ENCODE measurements at regions not wholly inside any gene's neighbourhood (a gene's known extent, or its start where the extent isn't known, plus 50 kb on each side); places are given as distances from the start of the nearest gene placed in this dataset.

GRCh38 chr4:82043081-82043808 lies 330.5 kb downstream of the HNRNPD start:
- peaks cover 0 to 67% (median 35%) of the 10 kb centered on the region in 7 donors for H3K27me3 ChIP-seq (replicated peaks in 1 of 7)
- TF ChIP-seq POLR2A (IDR thresholded peaks at IDR 0.05) (no peak), POLR2AphosphoS5 (IDR thresholded peaks at IDR 0.05) (no peak), CTCF (IDR thresholded peaks at IDR 0.05 in 8 of 11, conservative IDR thresholded peaks at IDR 0.05 in 3 of 11) (no peak)
- intact Hi-C loops (cut with DNase I; ENCODE audit: low total_unique reads), result no loop called here
- DNase-seq, result no peak
- H3K4me3 ChIP-seq, result peak overlapping the region in 1 of 8 donors; percentile 70
- no peak overlapping the region for H3K27ac ChIP-seq
- WGBS, 5 donors, result 39 to 45% (median 42%) methylated on average over 12 of the region's 12 CpGs
- H3K4me1 ChIP-seq, result peaks cover 0 to 17% (median 12%) of the 10 kb centered on the region in 6 donors
- no peaks in the 10 kb centered on the region for H3K9me3 ChIP-seq
- no peaks in the 10 kb centered on the region for H3K36me3 ChIP-seq

- 70 to 87% (median 75%) methylated on average over 3 of the region's 3 CpGs for WGBS, 5 donors
- DNase-seq, result no peak
- Histone ChIP-seq H3K27me3 (replicated peaks in 1 of 7) (peaks cover 0 to 63% (median 35%) of the 10 kb centered on the region in 7 donors), H3K36me3 (no peaks in the 10 kb centered on the region), H3K4me3 (no peak overlapping the region), H3K4me1 (peaks cover 0 to 17% (median 12%) of the 10 kb centered on the region in 6 donors), H3K9me3 (no peaks in the 10 kb centered on the region), H3K27ac (no peak overlapping the region)
- no peak for TF ChIP-seq POLR2AphosphoS5 (IDR thresholded peaks at IDR 0.05)
- intact Hi-C loops (cut with DNase I; ENCODE audit: low total_unique reads), result no loop called here
Observed at GRCh38 chr4:82042042-82042441, 331.7 kb downstream of the HNRNPD start.

- Histone ChIP-seq H3K36me3 (no peaks in the 10 kb centered on the region), H3K4me3 (no peak overlapping the region), H3K27ac (no peak overlapping the region), H3K9me3 (no peaks in the 10 kb centered on the region), H3K27me3 (replicated peaks in 1 of 7) (peaks cover 0 to 41% (median 12%) of the 10 kb centered on the region in 7 donors), H3K4me1 (peaks cover 0 to 6% (median 4%) of the 10 kb centered on the region in 6 donors)
- TF ChIP-seq POLR2AphosphoS5 (IDR thresholded peaks at IDR 0.05) (no peak), CTCF (IDR thresholded peaks at IDR 0.05 in 8 of 11, conservative IDR thresholded peaks at IDR 0.05 in 3 of 11) (no peak), POLR2A (IDR thresholded peaks at IDR 0.05) (no peak)
- DNase-seq, result no peak
- intact Hi-C loops (cut with DNase I; ENCODE audit: low total_unique reads), result no loop called here
- 19 to 32% (median 23%) methylated on average over 2 of the region's 2 CpGs for WGBS, 5 donors
Observed at GRCh38 chr4:82038936-82039335, 334.9 kb downstream of the HNRNPD start.

DNA sequence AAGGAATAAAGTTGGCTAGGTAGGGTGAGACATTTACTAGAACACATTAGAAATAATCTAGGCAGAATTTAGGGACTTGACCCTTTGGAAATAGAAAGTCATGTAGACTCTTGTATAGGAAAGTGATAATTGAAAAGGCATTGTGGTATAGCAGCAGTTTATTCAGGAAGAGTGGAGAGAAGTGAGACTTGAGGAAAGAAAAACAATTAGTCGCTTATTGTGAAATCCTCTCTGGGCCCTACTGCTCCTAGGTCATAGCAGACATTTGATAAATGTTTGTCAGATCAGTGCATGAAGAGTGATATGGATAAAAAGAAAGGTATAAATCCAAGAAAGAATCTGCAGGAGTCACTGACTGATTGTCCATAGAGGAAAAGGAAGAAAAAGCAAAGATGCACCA lies 337.6 kb downstream of the HNRNPD start:
- whole genome bisulfite sequencing, 5 donors, result 30 to 75% (median 51%) methylated on average over 1 of the region's 1 CpG
- H3K27me3 ChIP-seq (replicated peaks in 1 of 7), result peaks cover 0 to 25% (median 0%) of the 10 kb centered on the region in 7 donors
- TF ChIP-seq POLR2AphosphoS5 (IDR thresholded peaks at IDR 0.05) (no peak), POLR2A (IDR thresholded peaks at IDR 0.05) (no peak), CTCF (IDR thresholded peaks at IDR 0.05 in 8 of 11, conservative IDR thresholded peaks at IDR 0.05 in 3 of 11) (no peak)
- no peak overlapping the region for H3K27ac ChIP-seq
- no peaks in the 10 kb centered on the region for H3K4me1 ChIP-seq
- intact Hi-C loops (cut with DNase I; ENCODE audit: low total_unique reads), result no loop called here
- H3K4me3 ChIP-seq, result no peak overlapping the region
- H3K9me3 ChIP-seq, result no peaks in the 10 kb centered on the region
- DNase-seq, result no peak
- H3K36me3 ChIP-seq, result no peaks in the 10 kb centered on the region

Data from spleen (tissue), 11 donors.